ENCODE measurements at regions not wholly inside any gene's neighbourhood (a gene's known extent, or its start where the extent isn't known, plus 50 kb on each side); places are given as distances from the start of the nearest gene placed in this dataset.

- ChIA-PET POLR2A (ENCODE audit: unreplicated experiment) (no interaction called here), CTCF (no interaction called here)
- H3K14ac ChIP-seq (replicated peaks; ENCODE audit: low read depth, low read length): no peak overlapping the region
- H3K56ac ChIP-seq (ENCODE audit: extremely low read depth, insufficient read depth, low read length): no peak overlapping the region
- no peak overlapping the region for H3K4me2 ChIP-seq (ENCODE audit: low read depth, low read length)
- H2AK5ac ChIP-seq (ENCODE audit: low read depth, low read length): no peak overlapping the region
- H3K79me1 ChIP-seq (ENCODE audit: low read depth in 1 of 2, low read length in 2 of 2): no peaks in the 10 kb centered on the region
- H3K18ac ChIP-seq (ENCODE audit: low read depth, low read length): no peak overlapping the region
- no peak overlapping the region for H2BK20ac ChIP-seq (ENCODE audit: low read depth, low read length)
- H2BK120ac ChIP-seq (ENCODE audit: low read depth, low read length): no peak overlapping the region
- no peak overlapping the region for H2BK15ac ChIP-seq (ENCODE audit: low read depth, low read length)
- no peak overlapping the region for H3K4ac ChIP-seq (ENCODE audit: low read depth, low read length)
- BruUV-seq (replicated peaks): no TSS peak
- no peaks in the 10 kb centered on the region for H3K9me3 ChIP-seq (ENCODE audit: control insufficient read depth, insufficient read depth, low read length)
- TF ChIP-seq POLR2A (IDR thresholded peaks at IDR 0.05; ENCODE audit: low read depth, low read length) (no peak), NFE2L2 (IDR thresholded peaks at IDR 0.05; ENCODE audit: low read depth, low read length) (no peak), CTCF (conservative IDR thresholded peaks at IDR 0.05; ENCODE audit: low read depth, low read length) (no peak), USF2 (IDR thresholded peaks at IDR 0.05; ENCODE audit: low read depth, low read length) (no peak), ELK1 (IDR thresholded peaks at IDR 0.05; ENCODE audit: borderline replicate concordance, low read depth, low read length) (no peak)
- no peak overlapping the region for H4K8ac ChIP-seq (ENCODE audit: low read depth in 2 of 2, low read length in 2 of 2)
- no peaks in the 10 kb centered on the region; the same call in 1 of the 2 replicates for H3K27me3 ChIP-seq (ENCODE audit: control insufficient read depth, insufficient read depth, low read length)
- H2BK5ac ChIP-seq (ENCODE audit: low read depth, low read length, poor library complexity, severe bottlenecking): no peak overlapping the region
- H3K36me3 ChIP-seq (ENCODE audit: control insufficient read depth, insufficient read depth, low read length): no peaks in the 10 kb centered on the region
- H2AFZ ChIP-seq (replicated peaks; ENCODE audit: low read length, poor library complexity): no peak overlapping the region
- H2AK9ac ChIP-seq (replicated peaks; ENCODE audit: low read depth, low read length, poor library complexity): no peak overlapping the region
- dilution Hi-C loops (cut with HindIII; ENCODE audit: low sequenced_read_pairs, unreplicated experiment) (no loop called here), in situ Hi-C loops (cut with MboI; ENCODE audit: low sequenced_read_pairs) (no loop called here), intact Hi-C loops (cut with micrococcal nuclease) (no loop called here)
- no peak overlapping the region for H4K5ac ChIP-seq (ENCODE audit: low read depth, low read length)
- H3K4me1 ChIP-seq (ENCODE audit: control insufficient read depth, insufficient read depth, low read length): 0 out of 2 replicates have a peak, but pooled peaks cover 2% of the 10 kb centered on the region
- H4K91ac ChIP-seq (ENCODE audit: insufficient read depth, low read depth, low read length): no peak overlapping the region
- H3K27ac ChIP-seq (ENCODE audit: insufficient read depth, low read length): no peak overlapping the region
- ATAC-seq (ENCODE audit: low read depth) (no peak), DNase-seq (no peak)
- no peaks in the 10 kb centered on the region for H4K20me1 ChIP-seq (ENCODE audit: insufficient read depth, low read length)
- H3K4me3 ChIP-seq (ENCODE audit: insufficient read depth, low read depth, low read length): no peak overlapping the region
- no peak overlapping the region for H3K23ac ChIP-seq (ENCODE audit: low read depth, low read length)
- H3K9ac ChIP-seq (ENCODE audit: low read depth, low read length): no peak overlapping the region
- no peaks in the 10 kb centered on the region for H3K9me1 ChIP-seq (ENCODE audit: insufficient read depth, low read length)
Observed at GRCh38 chr3:56882896-56883295, 81.1 kb upstream of the ARHGEF3 start.
